ENCODE measurements at regions not wholly inside any gene's neighbourhood (a gene's known extent, or its start where the extent isn't known, plus 50 kb on each side); places are given as distances from the start of the nearest gene placed in this dataset.

GRCh38 chr11:70544774-70545609 is 146.7 kb downstream of the CTTN start:
- TF ChIP-seq POLR2A (IDR thresholded peaks at IDR 0.05) (no peak), CTCF (IDR thresholded peaks at IDR 0.05) (no peak)
- no peak for DNase-seq
- peaks cover 0 to 7% (median 1%) of the 10 kb centered on the region in 4 donors for H3K9me3 ChIP-seq
- H3K4me3 ChIP-seq: no peak overlapping the region
- H3K36me3 ChIP-seq: no peaks in the 10 kb centered on the region
- no peaks in the 10 kb centered on the region for H3K27me3 ChIP-seq
- no peaks in the 10 kb centered on the region for H3K4me1 ChIP-seq
- no peak overlapping the region for H3K27ac ChIP-seq

- TF ChIP-seq CTCF (IDR thresholded peaks at IDR 0.05) (no peak), POLR2A (IDR thresholded peaks at IDR 0.05) (no peak)
- Histone ChIP-seq H3K4me1 (no peaks in the 10 kb centered on the region), H3K9me3 (peaks cover 0 to 7% (median 1%) of the 10 kb centered on the region in 4 donors), H3K27me3 (no peaks in the 10 kb centered on the region), H3K36me3 (no peaks in the 10 kb centered on the region), H3K4me3 (no peak overlapping the region), H3K27ac (no peak overlapping the region)
- no peak for DNase-seq
These were observed 147.2 kb downstream of the CTTN start for GRCh38 chr11:70545610-70545912.

- Histone ChIP-seq H3K4me1 (no peaks in the 10 kb centered on the region), H3K9me3 (peaks cover 0 to 6% (median 1%) of the 10 kb centered on the region in 4 donors), H3K27ac (no peak overlapping the region), H3K4me3 (no peak overlapping the region), H3K36me3 (no peaks in the 10 kb centered on the region), H3K27me3 (no peaks in the 10 kb centered on the region)
- no peak for DNase-seq
- TF ChIP-seq POLR2A (IDR thresholded peaks at IDR 0.05) (no peak), CTCF (IDR thresholded peaks at IDR 0.05) (no peak)
These were observed 148.0 kb downstream of the CTTN start for GRCh38 chr11:70546191-70546940.

GRCh38 chr11:70547386-70547785 is 149.1 kb downstream of the CTTN start:
- TF ChIP-seq CTCF (IDR thresholded peaks at IDR 0.05): no peak
- TF ChIP-seq POLR2A (IDR thresholded peaks at IDR 0.05): no peak
- Histone ChIP-seq H3K4me1 (no peaks in the 10 kb centered on the region), H3K27ac (no peak overlapping the region), H3K27me3 (no peaks in the 10 kb centered on the region), H3K9me3 (no peaks in the 10 kb centered on the region), H3K36me3 (no peaks in the 10 kb centered on the region), H3K4me3 (no peak overlapping the region)
- no peak for DNase-seq

- Histone ChIP-seq H3K27me3 (no peaks in the 10 kb centered on the region), H3K36me3 (no peaks in the 10 kb centered on the region), H3K4me1 (no peaks in the 10 kb centered on the region), H3K4me3 (no peak overlapping the region), H3K9me3 (no peaks in the 10 kb centered on the region), H3K27ac (no peak overlapping the region)
- DNase-seq: no peak
- no peak for TF ChIP-seq CTCF (IDR thresholded peaks at IDR 0.05)
- TF ChIP-seq POLR2A (IDR thresholded peaks at IDR 0.05): no peak
These were observed 149.7 kb downstream of the CTTN start for GRCh38 chr11:70547821-70548670.
